Adrenal gland (tissue), 5 donors: ENCODE measurements at regions not wholly inside any gene's neighbourhood (a gene's known extent, or its start where the extent isn't known, plus 50 kb on each side); places are given as distances from the start of the nearest gene placed in this dataset.

Source experiments
- CTCF ChIP-seq, 6 experiments: fragments of 450-650 bp in 4 of 6; fragments of 200-600 bp in 2 of 6; sonication (generic) in 1 of 6; IDR thresholded peaks; 1 replicate in 5 of 6; 2 replicates in 1 of 6; pipeline versions ENCODE4 v1.5.1 to v1.8.0; 2016 to 2021; ENCODE audit warnings: antibody characterized with exemption in 6 of 6, mild to moderate bottlenecking in 2 of 6, moderate library complexity in 1 of 6
- POLR2A ChIP-seq, 2 donors: fragments of 450-650 bp; IDR thresholded peaks; one replicate each; pipeline ENCODE4 v1.6.1; 2017; ENCODE audit warnings: antibody characterized with exemption in 2 of 2, mild to moderate bottlenecking in 2 of 2, moderate library complexity in 1 of 2
- donor health status: DM: no; HTN: no; CAD: no.

GRCh38 chr11:97610854-97611253 is 1221.0 kb downstream of the JRKL start:
- TF ChIP-seq CTCF (IDR thresholded peaks at IDR 0.05) (no peak), POLR2A (IDR thresholded peaks at IDR 0.05) (no peak)
